ENCODE measurements at regions not wholly inside any gene's neighbourhood (a gene's known extent, or its start where the extent isn't known, plus 50 kb on each side); places are given as distances from the start of the nearest gene placed in this dataset.

DNA sequence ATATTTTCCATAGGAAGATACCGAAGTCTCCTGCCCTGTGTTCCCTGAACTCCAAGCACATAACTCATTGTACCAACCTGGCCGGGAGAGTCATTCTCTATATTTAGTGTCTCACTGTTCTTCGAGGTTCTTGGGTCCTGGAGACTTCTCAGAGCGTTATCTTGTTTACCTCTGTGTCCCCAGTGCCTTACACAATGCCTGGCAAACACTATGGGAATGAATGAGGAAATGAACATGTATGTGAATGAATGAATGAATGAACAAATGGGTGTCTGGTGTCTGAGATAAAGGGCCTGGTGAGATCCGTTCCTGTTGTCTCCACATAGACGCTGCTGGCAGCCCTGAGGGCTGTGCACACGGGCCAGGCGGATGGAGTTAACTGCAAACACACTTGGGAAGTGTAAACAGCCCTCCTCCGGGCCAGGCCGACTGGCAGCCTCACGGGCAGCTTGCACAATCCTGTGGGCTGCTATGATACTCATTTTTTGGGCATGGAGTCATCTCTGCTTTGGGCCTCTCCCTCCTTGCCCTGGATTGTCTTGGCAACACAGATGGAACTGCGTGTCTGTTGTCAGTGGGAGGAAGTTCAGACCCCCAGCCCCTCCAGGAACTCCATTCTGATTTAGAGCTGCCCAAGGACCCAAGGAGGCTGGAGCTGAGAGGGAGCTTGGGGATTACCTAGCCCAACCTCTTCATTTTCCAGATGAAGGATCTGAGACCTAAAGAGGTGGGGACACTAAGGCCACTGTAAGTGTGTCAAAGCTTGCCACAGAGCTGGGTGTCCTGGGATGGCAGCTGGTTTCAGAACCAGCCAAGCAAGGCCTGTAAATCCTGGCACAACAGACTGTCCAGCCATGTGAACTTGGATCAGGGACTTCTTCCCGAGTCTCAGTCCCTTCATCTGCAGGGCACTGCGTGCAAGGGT, 124.4 kb downstream of the INHBB start (continued):
- TF ChIP-seq, protein P1, sequence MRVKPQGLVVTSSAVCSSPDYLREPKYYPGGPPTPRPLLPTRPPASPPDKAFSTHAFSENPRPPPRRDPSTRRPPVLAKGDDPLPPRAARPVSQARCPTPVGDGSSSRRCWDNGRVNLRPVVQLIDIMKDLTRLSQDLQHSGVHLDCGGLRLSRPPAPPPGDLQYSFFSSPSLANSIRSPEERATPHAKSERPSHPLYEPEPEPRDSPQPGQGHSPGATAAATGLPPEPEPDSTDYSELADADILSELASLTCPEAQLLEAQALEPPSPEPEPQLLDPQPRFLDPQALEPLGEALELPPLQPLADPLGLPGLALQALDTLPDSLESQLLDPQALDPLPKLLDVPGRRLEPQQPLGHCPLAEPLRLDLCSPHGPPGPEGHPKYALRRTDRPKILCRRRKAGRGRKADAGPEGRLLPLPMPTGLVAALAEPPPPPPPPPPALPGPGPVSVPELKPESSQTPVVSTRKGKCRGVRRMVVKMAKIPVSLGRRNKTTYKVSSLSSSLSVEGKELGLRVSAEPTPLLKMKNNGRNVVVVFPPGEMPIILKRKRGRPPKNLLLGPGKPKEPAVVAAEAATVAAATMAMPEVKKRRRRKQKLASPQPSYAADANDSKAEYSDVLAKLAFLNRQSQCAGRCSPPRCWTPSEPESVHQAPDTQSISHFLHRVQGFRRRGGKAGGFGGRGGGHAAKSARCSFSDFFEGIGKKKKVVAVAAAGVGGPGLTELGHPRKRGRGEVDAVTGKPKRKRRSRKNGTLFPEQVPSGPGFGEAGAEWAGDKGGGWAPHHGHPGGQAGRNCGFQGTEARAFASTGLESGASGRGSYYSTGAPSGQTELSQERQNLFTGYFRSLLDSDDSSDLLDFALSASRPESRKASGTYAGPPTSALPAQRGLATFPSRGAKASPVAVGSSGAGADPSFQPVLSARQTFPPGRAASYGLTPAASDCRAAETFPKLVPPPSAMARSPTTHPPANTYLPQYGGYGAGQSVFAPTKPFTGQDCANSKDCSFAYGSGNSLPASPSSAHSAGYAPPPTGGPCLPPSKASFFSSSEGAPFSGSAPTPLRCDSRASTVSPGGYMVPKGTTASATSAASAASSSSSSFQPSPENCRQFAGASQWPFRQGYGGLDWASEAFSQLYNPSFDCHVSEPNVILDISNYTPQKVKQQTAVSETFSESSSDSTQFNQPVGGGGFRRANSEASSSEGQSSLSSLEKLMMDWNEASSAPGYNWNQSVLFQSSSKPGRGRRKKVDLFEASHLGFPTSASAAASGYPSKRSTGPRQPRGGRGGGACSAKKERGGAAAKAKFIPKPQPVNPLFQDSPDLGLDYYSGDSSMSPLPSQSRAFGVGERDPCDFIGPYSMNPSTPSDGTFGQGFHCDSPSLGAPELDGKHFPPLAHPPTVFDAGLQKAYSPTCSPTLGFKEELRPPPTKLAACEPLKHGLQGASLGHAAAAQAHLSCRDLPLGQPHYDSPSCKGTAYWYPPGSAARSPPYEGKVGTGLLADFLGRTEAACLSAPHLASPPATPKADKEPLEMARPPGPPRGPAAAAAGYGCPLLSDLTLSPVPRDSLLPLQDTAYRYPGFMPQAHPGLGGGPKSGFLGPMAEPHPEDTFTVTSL (CRISPR knock-in tag; IDR thresholded peaks at IDR 0.05; ENCODE audit: borderline replicate concordance) = peak; percentile 87
- TF ChIP-seq, protein P2, sequence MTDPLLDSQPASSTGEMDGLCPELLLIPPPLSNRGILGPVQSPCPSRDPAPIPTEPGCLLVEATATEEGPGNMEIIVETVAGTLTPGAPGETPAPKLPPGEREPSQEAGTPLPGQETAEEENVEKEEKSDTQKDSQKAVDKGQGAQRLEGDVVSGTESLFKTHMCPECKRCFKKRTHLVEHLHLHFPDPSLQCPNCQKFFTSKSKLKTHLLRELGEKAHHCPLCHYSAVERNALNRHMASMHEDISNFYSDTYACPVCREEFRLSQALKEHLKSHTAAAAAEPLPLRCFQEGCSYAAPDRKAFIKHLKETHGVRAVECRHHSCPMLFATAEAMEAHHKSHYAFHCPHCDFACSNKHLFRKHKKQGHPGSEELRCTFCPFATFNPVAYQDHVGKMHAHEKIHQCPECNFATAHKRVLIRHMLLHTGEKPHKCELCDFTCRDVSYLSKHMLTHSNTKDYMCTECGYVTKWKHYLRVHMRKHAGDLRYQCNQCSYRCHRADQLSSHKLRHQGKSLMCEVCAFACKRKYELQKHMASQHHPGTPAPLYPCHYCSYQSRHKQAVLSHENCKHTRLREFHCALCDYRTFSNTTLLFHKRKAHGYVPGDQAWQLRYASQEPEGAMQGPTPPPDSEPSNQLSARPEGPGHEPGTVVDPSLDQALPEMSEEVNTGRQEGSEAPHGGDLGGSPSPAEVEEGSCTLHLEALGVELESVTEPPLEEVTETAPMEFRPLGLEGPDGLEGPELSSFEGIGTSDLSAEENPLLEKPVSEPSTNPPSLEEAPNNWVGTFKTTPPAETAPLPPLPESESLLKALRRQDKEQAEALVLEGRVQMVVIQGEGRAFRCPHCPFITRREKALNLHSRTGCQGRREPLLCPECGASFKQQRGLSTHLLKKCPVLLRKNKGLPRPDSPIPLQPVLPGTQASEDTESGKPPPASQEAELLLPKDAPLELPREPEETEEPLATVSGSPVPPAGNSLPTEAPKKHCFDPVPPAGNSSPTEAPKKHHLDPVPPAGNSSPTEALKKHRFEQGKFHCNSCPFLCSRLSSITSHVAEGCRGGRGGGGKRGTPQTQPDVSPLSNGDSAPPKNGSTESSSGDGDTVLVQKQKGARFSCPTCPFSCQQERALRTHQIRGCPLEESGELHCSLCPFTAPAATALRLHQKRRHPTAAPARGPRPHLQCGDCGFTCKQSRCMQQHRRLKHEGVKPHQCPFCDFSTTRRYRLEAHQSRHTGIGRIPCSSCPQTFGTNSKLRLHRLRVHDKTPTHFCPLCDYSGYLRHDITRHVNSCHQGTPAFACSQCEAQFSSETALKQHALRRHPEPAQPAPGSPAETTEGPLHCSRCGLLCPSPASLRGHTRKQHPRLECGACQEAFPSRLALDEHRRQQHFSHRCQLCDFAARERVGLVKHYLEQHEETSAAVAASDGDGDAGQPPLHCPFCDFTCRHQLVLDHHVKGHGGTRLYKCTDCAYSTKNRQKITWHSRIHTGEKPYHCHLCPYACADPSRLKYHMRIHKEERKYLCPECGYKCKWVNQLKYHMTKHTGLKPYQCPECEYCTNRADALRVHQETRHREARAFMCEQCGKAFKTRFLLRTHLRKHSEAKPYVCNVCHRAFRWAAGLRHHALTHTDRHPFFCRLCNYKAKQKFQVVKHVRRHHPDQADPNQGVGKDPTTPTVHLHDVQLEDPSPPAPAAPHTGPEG (CRISPR knock-in tag; IDR thresholded peaks at IDR 0.05) = no peak
- TF ChIP-seq ZNF605 (CRISPR knock-in tag; IDR thresholded peaks at IDR 0.05) = no peak; the same call in 1 of the 2 replicates
- no peak for TF ChIP-seq ZC3H4 (CRISPR knock-in tag; IDR thresholded peaks at IDR 0.05; ENCODE audit: borderline replicate concordance)
- peak in 1 of 2 experiments; percentile 60; a peak in 2 of 4 replicates for TF ChIP-seq POLR2A (IDR thresholded peaks at IDR 0.05; ENCODE audit: insufficient read depth in 1 of 2, low read depth in 2 of 2, low read length in 2 of 2)
- no peak for TF ChIP-seq SNRNP70 (IDR thresholded peaks at IDR 0.05; ENCODE audit: low read depth, low read length)
- TF ChIP-seq ZNF160 (CRISPR knock-in tag; IDR thresholded peaks at IDR 0.05) = peak; percentile 24; the same call in 1 of the 2 replicates
- TF ChIP-seq ZNF839 (CRISPR knock-in tag; IDR thresholded peaks at IDR 0.05; ENCODE audit: borderline replicate concordance) = no peak
- peak; percentile 72 for TF ChIP-seq ZFX (CRISPR knock-in tag; IDR thresholded peaks at IDR 0.05; ENCODE audit: low read depth)
- TF ChIP-seq BORCS8-MEF2B (CRISPR knock-in tag; IDR thresholded peaks at IDR 0.05) = 0 out of 2 replicates have a peak, but pooled peaks have one; percentile 63
- peak; percentile 91; the same call in 1 of the 2 replicates for TF ChIP-seq ZNF556 (CRISPR knock-in tag; IDR thresholded peaks at IDR 0.05; ENCODE audit: borderline replicate concordance)
- TF ChIP-seq PHF20 (CRISPR knock-in tag; IDR thresholded peaks at IDR 0.05) = no peak; the same call in 1 of the 2 replicates
- TF ChIP-seq ZNF644 (CRISPR knock-in tag; IDR thresholded peaks at IDR 0.05; ENCODE audit: low read depth) = no peak; the same call in 1 of the 2 replicates
- TF ChIP-seq ZNF670 (CRISPR knock-in tag; IDR thresholded peaks at IDR 0.05; ENCODE audit: borderline replicate concordance) = peak; percentile 91
- no peak for TF ChIP-seq ZFYVE20 (CRISPR knock-in tag; IDR thresholded peaks at IDR 0.05; ENCODE audit: borderline replicate concordance, low read depth)
- TF ChIP-seq NCOA2 (CRISPR knock-in tag; IDR thresholded peaks at IDR 0.05) = peak; percentile 93
- peak; percentile 94 for TF ChIP-seq RARA (CRISPR knock-in tag; IDR thresholded peaks at IDR 0.05)
- no peak for TF ChIP-seq SOX6 (IDR thresholded peaks at IDR 0.05)
- TF ChIP-seq SOX6 (CRISPR knock-in tag; IDR thresholded peaks at IDR 0.05) = peak; percentile 98
